ENCODE measurements at regions not wholly inside any gene's neighbourhood (a gene's known extent, or its start where the extent isn't known, plus 50 kb on each side); places are given as distances from the start of the nearest gene placed in this dataset.
"Not testable (repeated sequence)": the region's sequence is repeated elsewhere in the genome, so short reads cannot be mapped to it uniquely, and the experiment has no call there.

DNA sequence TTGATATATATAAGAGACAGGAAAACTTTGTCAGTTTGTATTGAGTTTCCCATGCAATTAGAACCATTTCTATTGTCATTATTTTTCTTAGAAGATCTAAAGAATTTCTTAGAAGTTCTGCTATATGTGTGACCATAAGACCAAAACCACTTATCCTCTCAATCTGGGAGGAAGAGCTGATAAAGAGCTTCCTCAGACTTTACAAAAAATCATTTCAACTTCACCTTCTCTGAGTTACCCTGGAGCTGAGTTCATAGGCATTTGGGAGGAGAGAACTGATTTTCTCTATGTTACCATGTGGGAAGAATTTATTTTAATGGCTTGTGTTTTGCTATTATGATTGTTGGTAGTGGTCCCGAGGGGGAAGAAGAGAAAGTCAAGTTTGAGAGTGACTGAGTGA is 329.3 kb downstream of the GPD2 start:
- Histone ChIP-seq H3K4me3 (no peak overlapping the region), H3K36me3 (no peaks in the 10 kb centered on the region), H3K27me3 (no peaks in the 10 kb centered on the region), H3K4me1 (no peaks in the 10 kb centered on the region), H3K27ac (no peak overlapping the region), H3K9me3 (no peaks in the 10 kb centered on the region)
- 75 to 81% methylated on average over 1 of the region's 1 CpG for WGBS, 2 donors
- intact Hi-C loops (cut with DNase I) = no loop called here
- DNase-seq = no peak
- TF ChIP-seq POLR2AphosphoS5 (IDR thresholded peaks at IDR 0.05) = no peak
- TF ChIP-seq POLR2A (IDR thresholded peaks at IDR 0.05) = no peak
- no peak for TF ChIP-seq EP300 (IDR thresholded peaks at IDR 0.05)
- TF ChIP-seq, protein P1, sequence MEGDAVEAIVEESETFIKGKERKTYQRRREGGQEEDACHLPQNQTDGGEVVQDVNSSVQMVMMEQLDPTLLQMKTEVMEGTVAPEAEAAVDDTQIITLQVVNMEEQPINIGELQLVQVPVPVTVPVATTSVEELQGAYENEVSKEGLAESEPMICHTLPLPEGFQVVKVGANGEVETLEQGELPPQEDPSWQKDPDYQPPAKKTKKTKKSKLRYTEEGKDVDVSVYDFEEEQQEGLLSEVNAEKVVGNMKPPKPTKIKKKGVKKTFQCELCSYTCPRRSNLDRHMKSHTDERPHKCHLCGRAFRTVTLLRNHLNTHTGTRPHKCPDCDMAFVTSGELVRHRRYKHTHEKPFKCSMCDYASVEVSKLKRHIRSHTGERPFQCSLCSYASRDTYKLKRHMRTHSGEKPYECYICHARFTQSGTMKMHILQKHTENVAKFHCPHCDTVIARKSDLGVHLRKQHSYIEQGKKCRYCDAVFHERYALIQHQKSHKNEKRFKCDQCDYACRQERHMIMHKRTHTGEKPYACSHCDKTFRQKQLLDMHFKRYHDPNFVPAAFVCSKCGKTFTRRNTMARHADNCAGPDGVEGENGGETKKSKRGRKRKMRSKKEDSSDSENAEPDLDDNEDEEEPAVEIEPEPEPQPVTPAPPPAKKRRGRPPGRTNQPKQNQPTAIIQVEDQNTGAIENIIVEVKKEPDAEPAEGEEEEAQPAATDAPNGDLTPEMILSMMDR (IDR thresholded peaks at IDR 0.05) = no peak

DNA sequence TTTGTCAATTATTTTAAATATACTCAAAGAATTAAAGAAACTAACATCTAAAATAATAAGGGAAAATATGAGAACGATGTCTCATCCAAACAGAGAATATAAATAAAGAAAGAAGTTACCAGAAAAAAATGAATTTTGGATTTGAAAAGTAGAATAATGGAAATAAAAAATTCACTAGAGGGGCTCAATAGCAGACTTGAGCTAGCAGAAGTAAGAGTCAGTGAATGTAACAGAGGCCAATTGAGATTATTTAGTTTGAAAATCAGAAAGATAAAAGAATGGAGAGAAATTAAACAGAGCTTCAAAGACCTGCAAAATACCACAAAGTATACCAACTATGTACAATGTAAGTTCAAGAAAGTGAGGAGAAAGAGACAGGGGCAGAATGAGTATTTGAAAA is 333.6 kb downstream of the GPD2 start:
- Histone ChIP-seq H3K27ac (no peak overlapping the region), H3K4me1 (no peaks in the 10 kb centered on the region), H3K9me3 (no peaks in the 10 kb centered on the region), H3K27me3 (no peaks in the 10 kb centered on the region), H3K4me3 (no peak overlapping the region), H3K36me3 (no peaks in the 10 kb centered on the region)
- no peak for TF ChIP-seq EP300 (IDR thresholded peaks at IDR 0.05)
- no peak for TF ChIP-seq POLR2AphosphoS5 (IDR thresholded peaks at IDR 0.05)
- TF ChIP-seq, protein P1 (IDR thresholded peaks at IDR 0.05) = no peak
- no peak for TF ChIP-seq POLR2A (IDR thresholded peaks at IDR 0.05)
- no peak for DNase-seq
- intact Hi-C loops (cut with DNase I) = no loop called here
- WGBS, 2 donors = 76 to 82% methylated on average over 1 of the region's 1 CpG

DNA sequence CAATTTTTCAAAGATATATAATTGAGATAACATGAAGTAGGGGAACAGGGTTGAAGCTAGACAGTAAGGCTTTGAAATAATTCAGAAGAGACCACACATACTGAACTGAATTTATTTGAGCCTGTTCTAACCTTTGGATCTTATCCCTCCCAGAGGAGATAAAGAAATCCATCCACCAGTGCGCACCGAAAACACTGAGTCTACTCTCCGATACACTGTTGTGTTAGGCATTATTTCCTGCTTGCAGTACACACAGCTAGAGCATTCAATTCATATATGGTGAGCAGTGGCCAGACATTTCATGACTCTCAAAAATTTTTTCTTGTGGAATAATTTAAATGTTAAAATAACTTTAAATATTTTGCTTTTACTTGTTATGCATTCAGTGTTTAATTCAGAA is 342.7 kb downstream of the GPD2 start:
- Histone ChIP-seq H3K4me3 (no peak overlapping the region), H3K9me3 (no peaks in the 10 kb centered on the region), H3K36me3 (no peaks in the 10 kb centered on the region), H3K27ac (no peak overlapping the region), H3K27me3 (no peaks in the 10 kb centered on the region), H3K4me1 (no peaks in the 10 kb centered on the region)
- TF ChIP-seq POLR2A (IDR thresholded peaks at IDR 0.05) (no peak), EP300 (IDR thresholded peaks at IDR 0.05) (no peak), POLR2AphosphoS5 (IDR thresholded peaks at IDR 0.05) (no peak)
- TF ChIP-seq, protein P1 (IDR thresholded peaks at IDR 0.05) = no peak
- intact Hi-C loops (cut with DNase I) = no loop called here
- WGBS, 2 donors = 24 to 61% methylated on average over 3 of the region's 3 CpGs
- DNase-seq = no peak

DNA sequence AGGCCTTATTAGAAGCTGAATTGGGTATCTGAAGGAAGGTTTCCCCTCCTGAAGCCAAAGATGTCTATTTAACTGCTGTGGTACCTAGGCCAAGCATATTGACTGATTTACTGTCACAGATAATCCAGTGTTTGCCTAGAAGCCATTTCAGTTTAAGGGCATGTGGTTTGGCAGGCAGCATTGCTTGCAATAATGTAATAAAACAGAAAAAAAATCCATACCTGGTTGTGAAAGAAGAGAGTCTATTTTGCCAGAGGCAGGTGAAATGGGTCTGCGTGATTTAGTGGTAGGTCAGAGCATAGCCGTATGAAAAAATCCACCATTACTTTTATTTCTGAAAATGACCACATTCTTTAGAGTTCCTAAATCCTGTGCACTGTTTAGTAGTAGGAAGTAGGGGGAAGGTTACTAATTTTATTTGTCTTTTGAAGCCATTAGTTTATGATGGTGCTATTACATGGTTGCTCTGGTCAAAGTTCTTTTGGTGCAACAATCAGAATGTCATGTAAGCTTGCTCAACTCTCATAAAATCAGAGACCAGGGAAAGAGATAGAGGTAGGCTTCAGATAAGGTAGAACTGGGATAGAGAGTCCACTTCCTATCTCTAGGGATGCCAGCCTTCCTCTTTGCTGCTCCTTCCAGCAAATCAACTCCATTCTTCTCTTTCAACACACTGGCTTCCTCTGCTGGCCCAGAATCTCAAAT is 343.4 kb downstream of the GPD2 start:
- H3K36me3 ChIP-seq = no peaks in the 10 kb centered on the region
- no peaks in the 10 kb centered on the region for H3K4me1 ChIP-seq
- no peaks in the 10 kb centered on the region for H3K27me3 ChIP-seq
- no peak overlapping the region for H3K27ac ChIP-seq
- TF ChIP-seq POLR2A (IDR thresholded peaks at IDR 0.05) = no peak
- TF ChIP-seq, protein P1 (IDR thresholded peaks at IDR 0.05) = no peak
- no peak for TF ChIP-seq POLR2AphosphoS5 (IDR thresholded peaks at IDR 0.05)
- TF ChIP-seq EP300 (IDR thresholded peaks at IDR 0.05) = no peak
- DNase-seq = no peak
- intact Hi-C loops (cut with DNase I) = no loop called here
- no peaks in the 10 kb centered on the region for H3K9me3 ChIP-seq
- no peak overlapping the region for H3K4me3 ChIP-seq
- 25 to 74% methylated on average over 2 of the region's 2 CpGs for WGBS, 2 donors

DNA sequence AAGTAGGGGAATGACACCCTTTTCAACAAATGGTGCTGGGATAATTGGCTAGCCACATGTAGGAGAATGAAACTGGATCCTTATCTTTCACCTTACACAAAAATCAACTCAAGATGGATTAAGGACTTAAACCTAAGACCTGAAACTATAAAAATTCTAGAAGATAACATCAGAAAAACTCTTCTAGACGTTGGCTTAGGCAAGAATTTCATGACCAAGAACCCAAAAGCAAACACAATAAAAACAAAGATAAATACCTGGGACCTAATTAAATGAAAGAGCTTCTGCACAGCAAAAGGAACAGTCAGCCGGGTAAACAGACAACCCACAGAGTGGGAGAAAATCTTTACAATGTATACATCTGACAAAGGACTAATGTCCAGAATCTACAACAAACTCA is 345.5 kb downstream of the GPD2 start:
- DNase-seq; intact Hi-C loops (cut with DNase I); H3K4me3 ChIP-seq; H3K4me1 ChIP-seq; H3K9me3 ChIP-seq; H3K36me3 ChIP-seq; H3K27me3 ChIP-seq; H3K27ac ChIP-seq: not testable (repeated sequence)
- WGBS, 2 donors = 8 to 33% methylated on average over 2 of the region's 2 CpGs

Data from sigmoid colon (tissue), 6 donors.